ENCODE measurements at regions not wholly inside any gene's neighbourhood (a gene's known extent, or its start where the extent isn't known, plus 50 kb on each side); places are given as distances from the start of the nearest gene placed in this dataset.

DNA sequence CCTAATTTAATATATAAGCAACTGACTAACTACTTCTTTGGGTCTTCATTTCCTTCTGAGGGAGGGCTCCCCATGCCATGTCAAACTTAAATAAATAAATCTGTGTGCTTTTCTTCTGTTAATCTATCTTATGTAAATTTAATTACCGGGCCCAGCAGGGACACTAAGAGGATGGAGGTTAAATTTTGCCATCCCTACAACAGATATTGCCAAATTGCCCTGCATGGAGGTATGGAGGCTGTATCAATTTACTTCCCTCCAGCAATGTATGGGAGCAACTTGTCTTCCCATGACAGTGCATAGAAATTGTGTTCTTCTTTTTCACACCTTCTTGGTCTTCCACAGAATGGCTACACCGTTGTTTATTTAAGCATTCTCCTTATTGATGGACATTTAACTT is 129.0 kb downstream of the NFKBIZ start:
- H4K20me1 ChIP-seq (replicated peaks; ENCODE audit: control insufficient read depth, extremely low read depth, insufficient read depth, low read length): no peaks in the 10 kb centered on the region
- no peaks in the 10 kb centered on the region for H3K4me1 ChIP-seq (ENCODE audit: control insufficient read depth, extremely low read depth, insufficient read depth, low read length)
- BruUV-seq (replicated peaks): no TSS peak
- H3K79me2 ChIP-seq (ENCODE audit: control insufficient read depth, insufficient read depth, low read length): no peaks in the 10 kb centered on the region
- no peaks in the 10 kb centered on the region for H3K27me3 ChIP-seq (ENCODE audit: control insufficient read depth in 2 of 2, insufficient read depth in 2 of 2, low read length in 2 of 2)
- FAIRE-seq (no peak), DNase-seq (ENCODE audit: low read depth, low spot score) (no peak)
- TF ChIP-seq, protein P1, sequence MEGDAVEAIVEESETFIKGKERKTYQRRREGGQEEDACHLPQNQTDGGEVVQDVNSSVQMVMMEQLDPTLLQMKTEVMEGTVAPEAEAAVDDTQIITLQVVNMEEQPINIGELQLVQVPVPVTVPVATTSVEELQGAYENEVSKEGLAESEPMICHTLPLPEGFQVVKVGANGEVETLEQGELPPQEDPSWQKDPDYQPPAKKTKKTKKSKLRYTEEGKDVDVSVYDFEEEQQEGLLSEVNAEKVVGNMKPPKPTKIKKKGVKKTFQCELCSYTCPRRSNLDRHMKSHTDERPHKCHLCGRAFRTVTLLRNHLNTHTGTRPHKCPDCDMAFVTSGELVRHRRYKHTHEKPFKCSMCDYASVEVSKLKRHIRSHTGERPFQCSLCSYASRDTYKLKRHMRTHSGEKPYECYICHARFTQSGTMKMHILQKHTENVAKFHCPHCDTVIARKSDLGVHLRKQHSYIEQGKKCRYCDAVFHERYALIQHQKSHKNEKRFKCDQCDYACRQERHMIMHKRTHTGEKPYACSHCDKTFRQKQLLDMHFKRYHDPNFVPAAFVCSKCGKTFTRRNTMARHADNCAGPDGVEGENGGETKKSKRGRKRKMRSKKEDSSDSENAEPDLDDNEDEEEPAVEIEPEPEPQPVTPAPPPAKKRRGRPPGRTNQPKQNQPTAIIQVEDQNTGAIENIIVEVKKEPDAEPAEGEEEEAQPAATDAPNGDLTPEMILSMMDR (IDR thresholded peaks at IDR 0.05; ENCODE audit: extremely low read depth in 1 of 2, insufficient read depth in 1 of 2, low read depth in 1 of 2, low read length in 2 of 2): no peak
- no peak for TF ChIP-seq POLR2A (IDR thresholded peaks at IDR 0.05; ENCODE audit: low read depth, low read length)
- TF ChIP-seq EZH2 (IDR thresholded peaks at IDR 0.05; ENCODE audit: borderline replicate concordance, low read depth, low read length, severe bottlenecking): no peak
- no peak for TF ChIP-seq JUN (IDR thresholded peaks at IDR 0.05; ENCODE audit: borderline replicate concordance, insufficient read depth, insufficient read length, low read depth)
- TF ChIP-seq, protein P2, sequence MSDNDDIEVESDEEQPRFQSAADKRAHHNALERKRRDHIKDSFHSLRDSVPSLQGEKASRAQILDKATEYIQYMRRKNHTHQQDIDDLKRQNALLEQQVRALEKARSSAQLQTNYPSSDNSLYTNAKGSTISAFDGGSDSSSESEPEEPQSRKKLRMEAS (IDR thresholded peaks at IDR 0.05; ENCODE audit: insufficient read depth, insufficient read length): no peak
- TF ChIP-seq MYC (IDR thresholded peaks at IDR 0.05; ENCODE audit: low read depth, low read length): no peak
- no peak for TF ChIP-seq POLR2AphosphoS5 (IDR thresholded peaks at IDR 0.05; ENCODE audit: insufficient read depth, low read depth, low read length)
- TF ChIP-seq FOS (IDR thresholded peaks at IDR 0.05; ENCODE audit: borderline replicate concordance, insufficient read depth, low read length): no peak
- no peak for TF ChIP-seq GATA2 (IDR thresholded peaks at IDR 0.05; ENCODE audit: insufficient read depth, insufficient read length, low read depth, low read length)
- POLR2A ChIA-PET: no interaction called here
- intact Hi-C loops (cut with micrococcal nuclease) (no loop called here), dilution Hi-C loops (cut with MboI; ENCODE audit: extremely low pct_ligation_motif_present, low sequenced_read_pairs) (no loop called here)
- H3K9ac ChIP-seq (replicated peaks; ENCODE audit: extremely low read depth, insufficient read depth, low read length): no peak overlapping the region
- no peaks in the 10 kb centered on the region for H3K36me3 ChIP-seq (ENCODE audit: control insufficient read depth in 2 of 2, extremely low read depth in 1 of 2, insufficient read depth in 2 of 2, low read length in 2 of 2)
- H2AFZ ChIP-seq (ENCODE audit: low read depth, low read length): no peak overlapping the region
- H3K4me3 ChIP-seq (replicated peaks in 1 of 3; ENCODE audit: insufficient read depth in 1 of 3, low read depth in 1 of 3, low read length in 3 of 3): no peak overlapping the region
- CTCF ChIA-PET: interaction anchor here (1.2 to 2.8 kb wide), 3 partner anchors 78 to 251 kb away, joined by 4 to 13 read pairs (median 7); no protein-coding TSS in a partner anchor
- no peak overlapping the region for H3K27ac ChIP-seq (ENCODE audit: insufficient read depth, low read depth, low read length)
- H3K9me3 ChIP-seq (replicated peaks; ENCODE audit: control insufficient read depth, insufficient read depth, low read length): no peaks in the 10 kb centered on the region
- no peak overlapping the region for H3K4me2 ChIP-seq (ENCODE audit: insufficient read depth, low read length)
- no peaks in the 10 kb centered on the region for H3K9me1 ChIP-seq (replicated peaks; ENCODE audit: control insufficient read depth, extremely low read depth, insufficient read depth, low read length)
